Type B pancreatic cell (in vitro differentiated cells): ENCODE measurements at regions not wholly inside any gene's neighbourhood (a gene's known extent, or its start where the extent isn't known, plus 50 kb on each side); places are given as distances from the start of the nearest gene placed in this dataset.

Experiments used
- DNase-seq: peaks from one replicate; pipeline ENCODE4 v3.0.0; 2021; ENCODE audit warnings: mixed read lengths; ENCODE audit not compliant: unreplicated experiment; ENCODE audit errors: extremely low spot score
- H3K27ac Mint-ChIP-seq: 2 replicates; pipeline ENCODE4 v1.8.0; 2021; ENCODE audit warnings: mild to moderate bottlenecking, mixed read lengths
- H3K27me3 Mint-ChIP-seq: 2 replicates; pipeline ENCODE4 v1.8.0; 2021; ENCODE audit warnings: mixed read lengths
- H3K36me3 Mint-ChIP-seq: 2 replicates; pipeline ENCODE4 v1.8.0; 2021; ENCODE audit warnings: mixed read lengths
- H3K4me1 Mint-ChIP-seq: one replicate; pipeline ENCODE4 v1.8.0; 2021; ENCODE audit warnings: mixed read lengths; ENCODE audit not compliant: unreplicated experiment
- H3K4me3 Mint-ChIP-seq: 2 replicates; pipeline ENCODE4 v1.8.0; 2021; ENCODE audit warnings: mild to moderate bottlenecking, mixed read lengths
- H3K9me3 Mint-ChIP-seq: 2 replicates; pipeline ENCODE4 v1.8.0; 2021; ENCODE audit warnings: mixed read lengths
- CTCF ChIP-seq: fragments of 200-600 bp; sonication (generic); conservative IDR thresholded peaks from 2 replicates; pipeline ENCODE4 v1.5.0; 2021; ENCODE audit warnings: antibody characterized with exemption, mild to moderate bottlenecking

GRCh38 chr21:38955495-38955894, 149.8 kb downstream of the ETS2 start:
- Mint-ChIP-seq H3K9me3 (peaks cover under 1% of the 10 kb centered on the region), H3K36me3 (no peaks in the 10 kb centered on the region), H3K27me3 (peaks cover 13% of the 10 kb centered on the region), H3K4me3 (no peak overlapping the region), H3K27ac (no peak overlapping the region), H3K4me1 (peaks cover 23% of the 10 kb centered on the region)
- DNase-seq: no peak
- TF ChIP-seq CTCF: no peak

- Mint-ChIP-seq H3K36me3 (no peaks in the 10 kb centered on the region), H3K27ac (no peak overlapping the region), H3K4me3 (no peak overlapping the region), H3K4me1 (peaks cover 22% of the 10 kb centered on the region), H3K9me3 (peaks cover 5% of the 10 kb centered on the region), H3K27me3 (peaks cover 16% of the 10 kb centered on the region)
- no peak for TF ChIP-seq CTCF
- DNase-seq: no peak
Measured at GRCh38 chr21:38954588-38955004, 148.9 kb downstream of the ETS2 start.

GRCh38 chr21:38953516-38953915, 147.8 kb downstream of the ETS2 start:
- DNase-seq: no peak
- peaks cover 16% of the 10 kb centered on the region for H3K27me3 Mint-ChIP-seq
- no peaks in the 10 kb centered on the region for H3K36me3 Mint-ChIP-seq
- TF ChIP-seq CTCF: no peak
- peaks cover 12% of the 10 kb centered on the region for H3K4me1 Mint-ChIP-seq
- no peak overlapping the region for H3K27ac Mint-ChIP-seq
- peaks cover 5% of the 10 kb centered on the region for H3K9me3 Mint-ChIP-seq
- no peak overlapping the region for H3K4me3 Mint-ChIP-seq

- no peak for TF ChIP-seq CTCF
- peaks cover 18% of the 10 kb centered on the region for H3K27me3 Mint-ChIP-seq
- no peak for DNase-seq
- no peak overlapping the region for H3K27ac Mint-ChIP-seq
- H3K4me1 Mint-ChIP-seq: peaks cover 11% of the 10 kb centered on the region
- H3K36me3 Mint-ChIP-seq: no peaks in the 10 kb centered on the region
- H3K9me3 Mint-ChIP-seq: peaks cover 5% of the 10 kb centered on the region
- H3K4me3 Mint-ChIP-seq: no peak overlapping the region
Measured at GRCh38 chr21:38952890-38953289, 147.2 kb downstream of the ETS2 start.

- Mint-ChIP-seq H3K4me3 (no peak overlapping the region), H3K4me1 (peaks cover 2% of the 10 kb centered on the region), H3K27me3 (peaks cover 23% of the 10 kb centered on the region), H3K27ac (no peak overlapping the region), H3K9me3 (peaks cover 5% of the 10 kb centered on the region), H3K36me3 (no peaks in the 10 kb centered on the region)
- no peak for TF ChIP-seq CTCF
- no peak for DNase-seq
Measured at GRCh38 chr21:38951095-38951730, 145.5 kb downstream of the ETS2 start.
